Muscle layer of duodenum (tissue), 2 donors: ENCODE measurements at regions not wholly inside any gene's neighbourhood (a gene's known extent, or its start where the extent isn't known, plus 50 kb on each side); places are given as distances from the start of the nearest gene placed in this dataset.
"Not testable (repeated sequence)": the region's sequence is repeated elsewhere in the genome, so short reads cannot be mapped to it uniquely, and the experiment has no call there.

ENCODE experiments used
- H3K27ac ChIP-seq: one replicate; pipeline ENCODE4 v1.7.0; 2013; ENCODE audit warnings: mild to moderate bottlenecking, low read length
- H3K27me3 ChIP-seq: one replicate; pipeline ENCODE4 v1.7.0; 2013; ENCODE audit warnings: low read depth, mild to moderate bottlenecking, control low read depth, low read length
- H3K36me3 ChIP-seq, 2 donors: one replicate each; pipeline ENCODE4 v1.7.0; 2013; ENCODE audit warnings: low read length in 2 of 2, control low read depth in 1 of 2, mild to moderate bottlenecking in 1 of 2; ENCODE audit not compliant: insufficient read depth in 2 of 2, control insufficient read depth in 1 of 2
- H3K4me1 ChIP-seq, 2 donors: one replicate each; pipeline ENCODE4 v1.7.0; 2013; ENCODE audit warnings: low read length in 2 of 2, mild to moderate bottlenecking in 2 of 2, control low read depth in 1 of 2, moderate library complexity in 1 of 2; ENCODE audit not compliant: insufficient read depth in 2 of 2, control insufficient read depth in 1 of 2
- H3K4me3 ChIP-seq, 2 donors: one replicate each; pipeline ENCODE4 v1.7.0; 2013; ENCODE audit warnings: low read length in 2 of 2, low read depth in 1 of 2, mild to moderate bottlenecking in 1 of 2
- H3K9me3 ChIP-seq, 2 donors: one replicate each; pipeline ENCODE4 v1.7.0; 2013; ENCODE audit warnings: low read length in 2 of 2, control low read depth in 1 of 2, mild to moderate bottlenecking in 1 of 2; ENCODE audit not compliant: control insufficient read depth in 1 of 2
- donor health status: healthy.

- no peak overlapping the region for H3K4me3 ChIP-seq
- no peak overlapping the region for H3K27ac ChIP-seq
- H3K9me3 ChIP-seq, result no peaks in the 10 kb centered on the region
- H3K36me3 ChIP-seq, result no peaks in the 10 kb centered on the region
- H3K27me3 ChIP-seq, result no peaks in the 10 kb centered on the region
- H3K4me1 ChIP-seq, result no peaks in the 10 kb centered on the region
Measured at GRCh38 chr6:102736941-102737368, 1343.4 kb downstream of the GRIK2 start.

GRCh38 chr6:102732898-102733297 is 1339.4 kb downstream of the GRIK2 start:
- no peaks in the 10 kb centered on the region for H3K9me3 ChIP-seq
- no peaks in the 10 kb centered on the region for H3K27me3 ChIP-seq
- no peaks in the 10 kb centered on the region for H3K4me1 ChIP-seq
- no peaks in the 10 kb centered on the region for H3K36me3 ChIP-seq
- no peak overlapping the region for H3K4me3 ChIP-seq
- H3K27ac ChIP-seq, result no peak overlapping the region

GRCh38 chr6:102722086-102722485 is 1328.6 kb downstream of the GRIK2 start:
- H3K9me3 ChIP-seq, H3K27me3 ChIP-seq, H3K36me3 ChIP-seq, H3K27ac ChIP-seq, H3K4me1 ChIP-seq, H3K4me3 ChIP-seq: not testable (repeated sequence)

- Histone ChIP-seq H3K4me3 (no peak overlapping the region), H3K27ac (no peak overlapping the region), H3K27me3 (no peaks in the 10 kb centered on the region), H3K36me3 (no peaks in the 10 kb centered on the region), H3K9me3 (no peaks in the 10 kb centered on the region), H3K4me1 (no peaks in the 10 kb centered on the region)
Measured at GRCh38 chr6:102717737-102718456, 1324.4 kb downstream of the GRIK2 start.

- no peaks in the 10 kb centered on the region for H3K9me3 ChIP-seq
- no peaks in the 10 kb centered on the region for H3K27me3 ChIP-seq
- H3K4me3 ChIP-seq, result no peak overlapping the region
- H3K36me3 ChIP-seq, result no peaks in the 10 kb centered on the region
- no peak overlapping the region for H3K27ac ChIP-seq
- no peaks in the 10 kb centered on the region for H3K4me1 ChIP-seq
Measured at GRCh38 chr6:102717252-102717651, 1323.7 kb downstream of the GRIK2 start.

GRCh38 chr6:102701019-102701418 is 1307.5 kb downstream of the GRIK2 start:
- H3K27ac ChIP-seq, result no peak overlapping the region
- H3K36me3 ChIP-seq, result no peaks in the 10 kb centered on the region
- no peaks in the 10 kb centered on the region for H3K9me3 ChIP-seq

GRCh38 chr6:102686461-102686860 is 1293.0 kb downstream of the GRIK2 start:
- no peak overlapping the region for H3K27ac ChIP-seq
- H3K9me3 ChIP-seq, result no peaks in the 10 kb centered on the region
- H3K4me1 ChIP-seq, result no peaks in the 10 kb centered on the region
- no peak overlapping the region for H3K4me3 ChIP-seq
- H3K36me3 ChIP-seq, result no peaks in the 10 kb centered on the region
- H3K27me3 ChIP-seq, result no peaks in the 10 kb centered on the region

More at GRCh38 chr6:102701019-102701418, 1307.5 kb downstream of the GRIK2 start:
- Histone ChIP-seq H3K4me3 (no peak overlapping the region), H3K4me1 (no peaks in the 10 kb centered on the region), H3K27me3 (no peaks in the 10 kb centered on the region)

GRCh38 chr6:102680413-102680812 is 1286.9 kb downstream of the GRIK2 start:
- Histone ChIP-seq H3K36me3 (no peaks in the 10 kb centered on the region), H3K27ac (no peak overlapping the region), H3K4me3 (no peak overlapping the region), H3K9me3 (no peaks in the 10 kb centered on the region), H3K4me1 (no peaks in the 10 kb centered on the region), H3K27me3 (no peaks in the 10 kb centered on the region)

GRCh38 chr6:102679865-102680264 is 1286.4 kb downstream of the GRIK2 start:
- Histone ChIP-seq H3K27ac (no peak overlapping the region), H3K9me3 (no peaks in the 10 kb centered on the region), H3K4me3 (no peak overlapping the region), H3K4me1 (no peaks in the 10 kb centered on the region), H3K36me3 (no peaks in the 10 kb centered on the region), H3K27me3 (no peaks in the 10 kb centered on the region)

- no peak overlapping the region for H3K27ac ChIP-seq
- no peaks in the 10 kb centered on the region for H3K27me3 ChIP-seq
- no peaks in the 10 kb centered on the region for H3K9me3 ChIP-seq
- H3K4me3 ChIP-seq, result no peak overlapping the region
- H3K4me1 ChIP-seq, result no peaks in the 10 kb centered on the region
- H3K36me3 ChIP-seq, result no peaks in the 10 kb centered on the region
Measured at GRCh38 chr6:102677225-102677624, 1283.7 kb downstream of the GRIK2 start.

GRCh38 chr6:102670735-102671134 is 1277.2 kb downstream of the GRIK2 start:
- Histone ChIP-seq H3K36me3 (no peaks in the 10 kb centered on the region), H3K27me3 (no peaks in the 10 kb centered on the region), H3K9me3 (no peaks in the 10 kb centered on the region), H3K4me3 (no peak overlapping the region), H3K4me1 (no peaks in the 10 kb centered on the region), H3K27ac (no peak overlapping the region)

GRCh38 chr6:102662851-102663250 is 1269.3 kb downstream of the GRIK2 start:
- no peak overlapping the region for H3K4me3 ChIP-seq
- H3K36me3 ChIP-seq, result no peaks in the 10 kb centered on the region
- no peaks in the 10 kb centered on the region for H3K4me1 ChIP-seq
- no peaks in the 10 kb centered on the region for H3K9me3 ChIP-seq
- no peaks in the 10 kb centered on the region for H3K27me3 ChIP-seq
- H3K27ac ChIP-seq, result no peak overlapping the region
